K562 (cell line): ENCODE measurements at regions not wholly inside any gene's neighbourhood (a gene's known extent, or its start where the extent isn't known, plus 50 kb on each side); places are given as distances from the start of the nearest gene placed in this dataset.

Experiments used
- BDP1 ChIP-seq: IDR thresholded peaks from 3 replicates; pipeline ENCODE4 v1.6.1; 2011; ENCODE audit not compliant: insufficient read length, insufficient read depth
- CAMTA2 ChIP-seq: fragments of 250-450 bp; sonication (Bioruptor Pico); conservative IDR thresholded peaks from 2 replicates; pipeline ENCODE4 v1.5.1; 2022
- CTCF ChIP-seq, 3 experiments: IDR thresholded peaks in 2 of 3; conservative IDR thresholded peaks in 1 of 3; 2 replicates each; pipeline ENCODE4 v1.5.1; 2011 to 2012; ENCODE audit warnings: low read length in 3 of 3, mild to moderate bottlenecking in 3 of 3, control low read depth in 2 of 3, improper control_type of control experiment in 1 of 3, inconsistent platforms in 1 of 3, low read depth in 1 of 3, mixed read lengths in 1 of 3, moderate library complexity in 1 of 3; ENCODE audit not compliant: insufficient read depth in 2 of 3
- GTF3C2 ChIP-seq: IDR thresholded peaks from 3 replicates; pipeline ENCODE4 v1.6.1; 2011; ENCODE audit warnings: borderline replicate concordance, mild to moderate bottlenecking, moderate library complexity; ENCODE audit not compliant: insufficient read length; ENCODE audit errors: extremely low read depth
- MXI1 ChIP-seq: IDR thresholded peaks from 2 replicates; pipeline ENCODE4 v1.6.1; 2011; ENCODE audit warnings: low read depth, mild to moderate bottlenecking, improper control_type of control experiment, low read length
- RAD21 ChIP-seq, 2 experiments: fragments of 250-450 bp in 1 of 2; fragments of 450-650 bp in 1 of 2; sonication (Bioruptor Pico) in 1 of 2; formaldehyde crosslinking in 1 of 2; IDR thresholded peaks in 1 of 2; conservative IDR thresholded peaks in 1 of 2; 2 replicates each; pipeline versions ENCODE4 v1.4.0 to v1.8.0; 2020 to 2022; ENCODE audit warnings: mild to moderate bottlenecking in 2 of 2, moderate library complexity in 1 of 2
- TAF1 ChIP-seq: IDR thresholded peaks from 2 replicates; pipeline ENCODE4 v1.6.1; 2011; ENCODE audit warnings: mild to moderate bottlenecking, low read length, moderate library complexity; ENCODE audit not compliant: insufficient read depth, control insufficient read depth, severe bottlenecking; ENCODE audit errors: extremely low read depth
- TRIM24 ChIP-seq, 2 experiments: fragments of 450-650 bp; IDR thresholded peaks; 2 replicates each; pipeline ENCODE4 v1.6.1; 2016
- TF ChIP-seq, protein P1 (sequence below), 2 experiments: fragments of 450-650 bp; IDR thresholded peaks; 2 replicates each; pipeline ENCODE4 v1.6.1; 2016; ENCODE audit warnings: mild to moderate bottlenecking in 2 of 2, borderline replicate concordance in 1 of 2, low read depth in 1 of 2, moderate library complexity in 1 of 2

- TF ChIP-seq RAD21 (CRISPR knock-in tag; conservative IDR thresholded peaks at IDR 0.05 in 1 of 2, IDR thresholded peaks at IDR 0.05 in 1 of 2), result no peak
- no peak for TF ChIP-seq MXI1
- TF ChIP-seq CAMTA2 (CRISPR knock-in tag), result no peak
- TF ChIP-seq TAF1, result no peak
- no peak for TF ChIP-seq TRIM24 (IDR thresholded peaks at IDR 0.05)
- TF ChIP-seq, protein P1, sequence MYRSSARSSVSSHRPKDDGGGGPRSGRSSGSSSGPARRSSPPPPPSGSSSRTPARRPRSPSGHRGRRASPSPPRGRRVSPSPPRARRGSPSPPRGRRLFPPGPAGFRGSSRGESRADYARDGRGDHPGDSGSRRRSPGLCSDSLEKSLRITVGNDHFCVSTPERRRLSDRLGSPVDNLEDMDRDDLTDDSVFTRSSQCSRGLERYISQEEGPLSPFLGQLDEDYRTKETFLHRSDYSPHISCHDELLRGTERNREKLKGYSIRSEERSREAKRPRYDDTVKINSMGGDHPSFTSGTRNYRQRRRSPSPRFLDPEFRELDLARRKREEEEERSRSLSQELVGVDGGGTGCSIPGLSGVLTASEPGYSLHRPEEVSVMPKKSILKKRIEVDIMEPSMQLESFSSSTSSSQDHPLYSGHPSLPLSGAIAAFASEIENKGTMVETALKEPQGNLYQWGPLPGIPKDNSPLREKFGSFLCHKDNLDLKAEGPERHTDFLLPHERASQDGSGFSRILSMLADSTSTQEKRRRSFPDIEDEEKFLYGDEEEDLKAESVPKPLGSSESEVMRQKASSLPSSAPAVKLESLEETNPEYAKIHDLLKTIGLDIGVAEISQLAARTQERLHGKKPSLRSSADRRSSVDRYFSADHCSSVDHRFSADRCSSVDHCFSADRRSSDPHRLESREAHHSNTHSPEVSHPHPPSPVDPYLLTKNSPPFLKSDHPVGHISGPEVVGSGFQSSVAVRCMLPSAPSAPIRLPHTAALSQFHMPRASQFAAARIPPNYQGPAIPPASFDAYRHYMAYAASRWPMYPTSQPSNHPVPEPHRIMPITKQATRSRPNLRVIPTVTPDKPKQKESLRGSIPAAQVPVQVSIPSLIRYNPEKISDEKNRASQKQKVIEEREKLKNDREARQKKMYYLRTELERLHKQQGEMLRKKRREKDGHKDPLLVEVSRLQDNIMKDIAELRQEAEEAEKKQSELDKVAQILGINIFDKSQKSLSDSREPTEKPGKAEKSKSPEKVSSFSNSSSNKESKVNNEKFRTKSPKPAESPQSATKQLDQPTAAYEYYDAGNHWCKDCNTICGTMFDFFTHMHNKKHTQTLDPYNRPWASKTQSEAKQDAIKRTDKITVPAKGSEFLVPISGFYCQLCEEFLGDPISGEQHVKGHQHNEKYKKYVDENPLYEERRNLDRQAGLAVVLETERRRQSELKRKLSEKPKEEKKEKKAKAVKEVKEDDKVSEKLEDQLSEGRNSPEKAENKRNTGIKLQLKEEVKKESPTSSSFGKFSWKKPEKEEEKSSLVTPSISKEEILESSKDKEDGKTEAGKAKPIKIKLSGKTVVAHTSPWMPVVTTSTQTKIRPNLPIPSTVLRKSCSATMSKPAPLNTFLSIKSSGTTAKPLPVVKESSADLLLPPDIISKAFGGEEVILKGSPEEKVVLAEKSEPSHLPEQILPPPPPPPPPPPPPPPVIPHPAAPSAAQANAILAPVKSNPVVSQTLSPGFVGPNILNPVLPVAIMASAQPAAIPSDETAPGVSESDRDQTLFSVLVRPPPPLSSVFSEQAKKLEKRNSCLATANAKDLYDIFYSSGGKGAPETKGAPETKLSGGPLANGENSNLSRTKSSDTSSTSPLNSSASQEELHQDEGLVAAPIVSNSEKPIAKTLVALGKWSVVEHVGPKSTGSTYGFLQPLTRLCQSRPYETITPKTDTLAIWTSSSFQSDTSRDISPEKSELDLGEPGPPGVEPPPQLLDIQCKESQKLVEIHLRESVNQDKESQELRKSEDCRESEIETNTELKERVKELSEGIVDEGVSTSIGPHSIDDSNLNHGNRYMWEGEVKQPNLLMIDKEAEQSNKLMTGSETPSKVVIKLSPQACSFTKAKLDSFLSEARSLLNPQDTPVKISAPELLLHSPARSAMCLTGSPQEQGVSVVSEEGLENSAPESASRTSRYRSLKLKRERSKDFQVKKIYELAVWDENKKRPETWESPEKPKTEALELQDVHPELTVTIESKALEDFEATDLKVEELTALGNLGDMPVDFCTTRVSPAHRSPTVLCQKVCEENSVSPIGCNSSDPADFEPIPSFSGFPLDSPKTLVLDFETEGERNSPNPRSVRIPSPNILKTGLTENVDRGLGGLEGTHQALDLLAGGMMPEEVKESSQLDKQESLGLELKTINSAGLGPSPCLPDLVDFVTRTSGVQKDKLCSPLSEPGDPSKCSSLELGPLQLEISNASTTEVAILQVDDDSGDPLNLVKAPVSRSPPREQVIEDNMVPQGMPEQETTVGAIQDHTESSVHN (IDR thresholded peaks at IDR 0.05; ENCODE audit: borderline replicate concordance in 1 of 2, low read depth in 1 of 2), result no peak
- TF ChIP-seq BDP1, result no peak
- no peak for TF ChIP-seq GTF3C2
- TF ChIP-seq CTCF (IDR thresholded peaks at IDR 0.05 in 2 of 3, conservative IDR thresholded peaks at IDR 0.05 in 1 of 3; ENCODE audit: insufficient read depth in 2 of 3, low read depth in 1 of 3, low read length in 3 of 3), result no peak
These were observed 377.8 kb upstream of the CLINT1 start for GRCh38 chr5:158236511-158237335.
